ENCODE measurements at regions not wholly inside any gene's neighbourhood (a gene's known extent, or its start where the extent isn't known, plus 50 kb on each side); places are given as distances from the start of the nearest gene placed in this dataset.

DNA sequence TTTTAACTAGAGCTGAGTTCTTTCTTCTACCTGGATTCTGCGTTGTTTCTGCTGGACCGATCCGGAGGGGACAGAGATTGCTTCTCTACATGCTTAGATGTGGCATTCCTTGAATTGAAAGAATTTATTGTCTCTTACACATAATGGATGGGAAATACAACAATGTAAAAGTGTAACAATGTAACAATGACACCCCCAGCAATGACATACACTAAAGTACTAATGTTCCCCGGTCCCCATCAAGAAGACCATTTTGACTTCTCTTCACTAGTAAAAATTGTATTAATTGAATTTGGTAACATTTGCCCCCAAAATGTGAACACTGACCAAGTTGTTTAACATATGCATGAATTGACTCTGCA lies 760.2 kb downstream of the TAF11L14 start:
- no peak for TF ChIP-seq BACH1 (tag; IDR thresholded peaks at IDR 0.05)
- TF ChIP-seq, protein P1, sequence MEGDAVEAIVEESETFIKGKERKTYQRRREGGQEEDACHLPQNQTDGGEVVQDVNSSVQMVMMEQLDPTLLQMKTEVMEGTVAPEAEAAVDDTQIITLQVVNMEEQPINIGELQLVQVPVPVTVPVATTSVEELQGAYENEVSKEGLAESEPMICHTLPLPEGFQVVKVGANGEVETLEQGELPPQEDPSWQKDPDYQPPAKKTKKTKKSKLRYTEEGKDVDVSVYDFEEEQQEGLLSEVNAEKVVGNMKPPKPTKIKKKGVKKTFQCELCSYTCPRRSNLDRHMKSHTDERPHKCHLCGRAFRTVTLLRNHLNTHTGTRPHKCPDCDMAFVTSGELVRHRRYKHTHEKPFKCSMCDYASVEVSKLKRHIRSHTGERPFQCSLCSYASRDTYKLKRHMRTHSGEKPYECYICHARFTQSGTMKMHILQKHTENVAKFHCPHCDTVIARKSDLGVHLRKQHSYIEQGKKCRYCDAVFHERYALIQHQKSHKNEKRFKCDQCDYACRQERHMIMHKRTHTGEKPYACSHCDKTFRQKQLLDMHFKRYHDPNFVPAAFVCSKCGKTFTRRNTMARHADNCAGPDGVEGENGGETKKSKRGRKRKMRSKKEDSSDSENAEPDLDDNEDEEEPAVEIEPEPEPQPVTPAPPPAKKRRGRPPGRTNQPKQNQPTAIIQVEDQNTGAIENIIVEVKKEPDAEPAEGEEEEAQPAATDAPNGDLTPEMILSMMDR (IDR thresholded peaks at IDR 0.05 in 2 of 3, conservative IDR thresholded peaks at IDR 0.05 in 1 of 3; ENCODE audit: insufficient read depth in 2 of 3, low read depth in 1 of 3, low read length in 3 of 3): no peak; a peak in 1 of 6 replicates
- TF ChIP-seq, protein P2, sequence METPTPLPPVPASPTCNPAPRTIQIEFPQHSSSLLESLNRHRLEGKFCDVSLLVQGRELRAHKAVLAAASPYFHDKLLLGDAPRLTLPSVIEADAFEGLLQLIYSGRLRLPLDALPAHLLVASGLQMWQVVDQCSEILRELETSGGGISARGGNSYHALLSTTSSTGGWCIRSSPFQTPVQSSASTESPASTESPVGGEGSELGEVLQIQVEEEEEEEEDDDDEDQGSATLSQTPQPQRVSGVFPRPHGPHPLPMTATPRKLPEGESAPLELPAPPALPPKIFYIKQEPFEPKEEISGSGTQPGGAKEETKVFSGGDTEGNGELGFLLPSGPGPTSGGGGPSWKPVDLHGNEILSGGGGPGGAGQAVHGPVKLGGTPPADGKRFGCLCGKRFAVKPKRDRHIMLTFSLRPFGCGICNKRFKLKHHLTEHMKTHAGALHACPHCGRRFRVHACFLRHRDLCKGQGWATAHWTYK (CRISPR knock-in tag; IDR thresholded peaks at IDR 0.05): no peak
- no peak for TF ChIP-seq ZNF165 (CRISPR knock-in tag; IDR thresholded peaks at IDR 0.05; ENCODE audit: borderline replicate concordance)
- TF ChIP-seq CEBPB (tag; IDR thresholded peaks at IDR 0.05): no peak
- TF ChIP-seq, protein P3, sequence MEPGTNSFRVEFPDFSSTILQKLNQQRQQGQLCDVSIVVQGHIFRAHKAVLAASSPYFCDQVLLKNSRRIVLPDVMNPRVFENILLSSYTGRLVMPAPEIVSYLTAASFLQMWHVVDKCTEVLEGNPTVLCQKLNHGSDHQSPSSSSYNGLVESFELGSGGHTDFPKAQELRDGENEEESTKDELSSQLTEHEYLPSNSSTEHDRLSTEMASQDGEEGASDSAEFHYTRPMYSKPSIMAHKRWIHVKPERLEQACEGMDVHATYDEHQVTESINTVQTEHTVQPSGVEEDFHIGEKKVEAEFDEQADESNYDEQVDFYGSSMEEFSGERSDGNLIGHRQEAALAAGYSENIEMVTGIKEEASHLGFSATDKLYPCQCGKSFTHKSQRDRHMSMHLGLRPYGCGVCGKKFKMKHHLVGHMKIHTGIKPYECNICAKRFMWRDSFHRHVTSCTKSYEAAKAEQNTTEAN (CRISPR knock-in tag; IDR thresholded peaks at IDR 0.05): no peak
- no peak for TF ChIP-seq NR3C1 (CRISPR knock-in tag; IDR thresholded peaks at IDR 0.05)
- no peak for TF ChIP-seq POLR2A (conservative IDR thresholded peaks at IDR 0.05)
- TF ChIP-seq, protein P4, sequence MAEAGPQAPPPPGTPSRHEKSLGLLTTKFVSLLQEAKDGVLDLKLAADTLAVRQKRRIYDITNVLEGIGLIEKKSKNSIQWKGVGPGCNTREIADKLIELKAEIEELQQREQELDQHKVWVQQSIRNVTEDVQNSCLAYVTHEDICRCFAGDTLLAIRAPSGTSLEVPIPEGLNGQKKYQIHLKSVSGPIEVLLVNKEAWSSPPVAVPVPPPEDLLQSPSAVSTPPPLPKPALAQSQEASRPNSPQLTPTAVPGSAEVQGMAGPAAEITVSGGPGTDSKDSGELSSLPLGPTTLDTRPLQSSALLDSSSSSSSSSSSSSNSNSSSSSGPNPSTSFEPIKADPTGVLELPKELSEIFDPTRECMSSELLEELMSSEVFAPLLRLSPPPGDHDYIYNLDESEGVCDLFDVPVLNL (CRISPR knock-in tag; IDR thresholded peaks at IDR 0.05; ENCODE audit: low read depth): no peak
- no peak for TF ChIP-seq EZH2 (IDR thresholded peaks at IDR 0.05; ENCODE audit: borderline replicate concordance, low read depth, low read length)
